Kidney glomerular epithelial cell (primary cell): ENCODE measurements at regions not wholly inside any gene's neighbourhood (a gene's known extent, or its start where the extent isn't known, plus 50 kb on each side); places are given as distances from the start of the nearest gene placed in this dataset.
A peak's percentile ranks its signal among the peaks of the same experiment; 100 is the strongest.
"Not testable (repeated sequence)": the region's sequence is repeated elsewhere in the genome, so short reads cannot be mapped to it uniquely, and the experiment has no call there.

Experiments used
- DNase-seq: peaks from one replicate; lab custom pipeline; 2025; lab: John Stamatoyannopoulos, UW

DNA sequence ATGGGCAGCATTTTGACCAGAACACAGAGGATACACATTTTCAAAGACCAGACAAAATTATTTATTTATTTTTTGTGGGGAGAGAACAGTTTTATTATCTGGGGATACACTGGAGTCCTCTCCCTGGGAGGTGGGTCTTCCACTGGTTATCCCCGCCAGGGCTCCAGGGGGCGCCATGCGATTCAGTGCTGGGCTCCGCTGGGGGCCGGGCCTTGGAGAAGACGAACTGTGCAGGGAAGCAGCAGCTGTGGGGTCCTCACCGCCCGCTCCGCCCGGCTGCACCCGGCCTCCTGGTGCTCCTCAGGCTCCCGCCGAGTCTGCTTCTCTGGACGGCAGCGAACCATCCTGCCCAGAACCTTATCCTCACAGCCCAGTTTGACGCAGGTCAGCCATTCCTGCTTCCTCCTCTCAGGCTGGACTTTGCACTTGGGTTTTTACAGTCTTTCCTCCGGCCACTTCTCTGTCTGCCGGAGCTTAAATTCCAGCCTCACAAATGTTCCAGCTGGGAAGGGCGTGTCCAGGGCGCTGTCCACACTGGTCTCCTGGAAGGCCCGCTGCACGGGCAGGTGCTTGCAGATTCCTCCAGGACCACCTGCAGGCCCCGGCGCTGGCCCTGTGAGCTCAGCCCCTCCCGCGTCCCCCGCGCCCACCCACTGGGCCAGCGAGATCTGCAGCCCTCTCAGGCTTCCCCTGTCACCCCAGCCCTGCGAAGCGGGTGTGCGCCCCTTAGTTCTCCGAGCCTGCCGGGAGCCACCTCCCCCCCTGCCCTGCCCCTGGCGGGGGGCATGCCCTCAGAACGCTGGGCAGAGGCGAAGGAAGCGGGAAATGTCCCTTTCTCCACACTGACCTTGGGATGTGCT, 1830.0 kb upstream of the DEFB115 start:
- no peak for DNase-seq

DNA sequence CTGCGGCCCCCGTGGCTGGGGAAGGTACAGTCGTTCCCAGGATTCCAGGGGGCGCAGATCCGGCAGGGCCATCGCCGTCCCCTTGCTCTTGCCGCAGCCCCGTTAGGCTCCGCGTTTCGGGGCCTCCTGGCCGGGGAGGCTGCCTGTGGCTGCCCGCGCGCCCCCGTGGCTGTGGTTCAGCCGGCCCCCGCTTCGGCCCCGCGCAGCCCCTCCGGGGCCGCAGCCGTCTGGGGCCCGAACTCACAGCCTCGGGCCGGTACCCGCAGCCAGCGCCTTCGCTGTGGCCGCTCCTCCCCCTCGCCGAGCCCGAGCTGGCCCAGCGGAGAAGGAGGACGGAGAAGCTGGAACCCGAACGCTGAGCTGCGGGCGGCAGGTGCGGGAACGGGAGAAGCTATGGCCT, 1826.9 kb upstream of the DEFB115 start:
- no peak for DNase-seq

DNA sequence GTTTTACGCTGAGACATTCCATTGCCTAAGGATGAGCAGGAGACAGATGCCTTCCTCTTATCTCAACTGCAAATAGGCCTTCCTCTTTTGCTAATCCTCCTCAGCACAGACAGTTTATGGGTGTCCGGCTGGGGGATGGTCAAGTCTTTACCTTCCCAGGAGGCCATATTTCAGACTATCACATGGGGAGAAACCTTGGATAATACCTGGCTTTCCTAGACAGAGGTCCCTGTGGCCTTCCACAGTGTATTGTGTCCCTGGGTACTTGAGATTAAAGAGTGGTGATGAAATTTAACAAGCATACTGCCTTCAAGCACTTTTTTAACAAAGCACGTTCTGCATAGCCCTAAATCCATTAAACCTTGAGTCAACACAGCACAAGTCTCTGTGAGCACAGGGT, 1816.7 kb upstream of the DEFB115 start:
- not testable (repeated sequence) for DNase-seq

DNA sequence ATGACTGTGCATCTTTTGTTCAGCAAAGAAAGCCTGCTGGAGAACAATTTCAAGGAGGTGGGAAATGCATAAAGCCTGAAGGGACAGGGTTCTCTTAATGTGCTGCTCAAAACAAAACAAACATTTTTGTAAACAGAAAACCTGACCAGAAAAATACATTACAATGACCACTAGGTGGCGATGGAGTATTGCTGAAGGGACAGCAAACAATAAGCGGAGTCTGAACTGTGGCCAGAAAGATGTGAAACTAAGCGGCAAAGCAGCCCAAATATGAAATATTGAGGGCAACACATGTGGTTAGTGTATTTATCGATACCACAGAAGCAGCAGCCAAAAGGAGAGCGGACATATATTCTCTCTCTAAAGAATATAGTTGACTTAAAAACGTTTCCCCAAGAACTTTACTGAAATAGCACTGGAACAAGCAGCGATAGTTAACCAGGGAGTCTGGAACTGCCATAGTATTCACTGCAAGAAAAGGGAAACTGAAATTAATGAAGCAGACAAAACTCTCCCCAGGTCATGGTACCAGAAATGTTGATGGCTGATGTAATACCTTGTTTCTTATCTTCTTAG, 1814.2 kb upstream of the DEFB115 start:
- peak; percentile 11 for DNase-seq

DNA sequence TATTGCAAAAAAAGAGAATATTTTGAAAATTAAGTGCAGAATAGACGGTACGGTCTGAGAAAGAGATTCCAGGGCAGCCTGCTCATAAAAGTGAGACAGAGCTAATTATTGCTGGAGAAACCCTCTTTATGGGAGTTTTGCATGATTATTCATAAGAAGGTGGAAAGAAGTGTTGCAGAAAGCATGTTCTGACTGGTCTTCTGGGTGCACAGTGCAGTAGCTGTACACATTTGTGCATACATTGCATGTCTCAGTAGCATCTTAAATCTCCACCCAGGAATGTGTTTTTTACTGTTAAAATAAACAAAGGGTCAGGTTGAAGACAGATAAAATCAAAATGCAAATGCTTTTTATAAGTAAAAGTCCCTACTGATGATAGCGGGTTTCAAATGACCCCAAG, 1813.6 kb upstream of the DEFB115 start:
- no peak for DNase-seq

DNA sequence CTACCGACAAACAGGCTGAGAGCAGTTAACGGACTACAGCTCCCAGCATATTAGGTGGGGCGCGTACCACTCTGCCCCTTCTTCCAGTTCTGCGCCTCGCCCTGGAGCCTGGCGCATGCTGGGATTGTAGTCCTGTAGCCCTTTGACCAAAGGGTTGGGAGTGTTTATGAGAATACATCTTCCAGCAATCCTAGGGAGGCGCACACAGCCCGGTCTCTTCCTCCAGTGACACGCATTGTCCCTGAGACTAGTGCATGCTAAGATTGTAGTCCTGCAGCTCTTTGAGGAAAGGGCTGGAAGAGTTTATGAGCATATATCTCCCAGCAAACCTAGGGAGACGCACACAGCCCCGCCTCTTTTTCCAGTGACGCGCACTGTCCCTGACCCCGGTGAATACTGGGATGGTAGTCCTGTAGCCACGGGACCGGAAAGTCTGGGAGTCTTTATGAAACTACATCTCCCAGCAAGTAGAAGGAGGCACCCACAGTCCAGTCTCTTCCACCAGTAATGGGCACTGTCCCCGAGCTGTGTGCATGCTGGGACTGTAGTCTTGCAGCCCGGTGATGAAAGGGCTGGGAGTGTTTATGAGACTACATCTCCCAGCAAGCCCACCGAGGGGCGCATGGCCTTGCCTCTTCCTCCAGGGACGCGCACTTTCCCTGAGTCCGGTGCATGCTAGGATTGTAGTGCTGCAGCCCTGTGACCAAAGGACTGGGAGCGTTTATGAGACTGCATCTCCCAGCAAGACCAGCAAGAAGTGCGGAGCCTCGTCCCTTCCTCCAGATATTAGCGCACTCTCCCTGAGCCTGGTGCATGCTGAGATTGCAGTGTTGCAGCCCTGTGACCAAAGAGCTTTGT, 1812.2 kb upstream of the DEFB115 start:
- DNase-seq, result not testable (repeated sequence)

DNA sequence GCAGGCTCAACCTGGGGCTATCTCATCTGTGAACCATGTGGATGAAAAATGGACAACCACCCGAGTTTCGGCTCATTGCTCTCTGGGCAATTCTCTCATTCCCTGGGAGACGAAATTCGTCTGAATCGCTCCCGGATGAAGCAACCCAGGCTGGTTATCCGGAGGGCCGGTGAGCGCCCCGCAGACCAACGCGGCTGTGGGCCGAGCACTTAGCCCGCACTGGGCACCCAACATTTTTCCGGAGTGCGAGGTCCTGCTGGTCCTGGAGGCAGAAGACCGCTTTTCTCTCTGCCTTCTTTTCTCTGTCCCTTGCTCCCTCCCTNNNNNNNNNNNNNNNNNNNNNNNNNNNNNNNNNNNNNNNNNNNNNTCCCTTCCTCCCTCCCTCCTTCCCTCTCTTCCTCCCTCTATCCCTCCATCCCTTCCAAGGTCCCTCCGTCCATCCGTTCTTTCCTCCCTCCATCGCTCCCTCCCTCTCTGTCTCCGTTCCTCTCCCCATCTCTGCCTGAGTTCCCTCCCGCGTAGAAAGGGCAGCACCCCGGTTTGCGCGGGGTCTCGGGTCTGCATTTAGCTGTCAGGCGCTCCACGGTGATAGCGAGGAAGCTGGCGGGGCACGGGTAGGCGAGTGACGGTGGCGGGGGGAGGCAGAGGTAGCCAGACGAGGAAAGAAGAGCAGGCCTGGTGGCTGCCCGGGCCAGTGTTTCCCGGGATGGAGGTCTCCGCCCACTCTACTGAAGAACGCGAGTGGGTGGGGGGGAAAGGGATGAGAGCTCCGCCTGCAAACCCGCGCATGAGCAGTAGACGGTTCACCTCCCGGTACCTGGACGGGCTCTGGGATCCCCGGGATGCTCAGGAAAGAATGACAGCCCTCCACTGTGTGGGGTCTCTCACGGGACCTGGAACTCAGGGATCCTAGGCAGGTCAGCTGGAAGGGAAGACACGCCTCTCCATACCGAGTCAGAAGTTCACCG, 1809.7 kb upstream of the DEFB115 start:
- DNase-seq, result not testable (repeated sequence)

DNA sequence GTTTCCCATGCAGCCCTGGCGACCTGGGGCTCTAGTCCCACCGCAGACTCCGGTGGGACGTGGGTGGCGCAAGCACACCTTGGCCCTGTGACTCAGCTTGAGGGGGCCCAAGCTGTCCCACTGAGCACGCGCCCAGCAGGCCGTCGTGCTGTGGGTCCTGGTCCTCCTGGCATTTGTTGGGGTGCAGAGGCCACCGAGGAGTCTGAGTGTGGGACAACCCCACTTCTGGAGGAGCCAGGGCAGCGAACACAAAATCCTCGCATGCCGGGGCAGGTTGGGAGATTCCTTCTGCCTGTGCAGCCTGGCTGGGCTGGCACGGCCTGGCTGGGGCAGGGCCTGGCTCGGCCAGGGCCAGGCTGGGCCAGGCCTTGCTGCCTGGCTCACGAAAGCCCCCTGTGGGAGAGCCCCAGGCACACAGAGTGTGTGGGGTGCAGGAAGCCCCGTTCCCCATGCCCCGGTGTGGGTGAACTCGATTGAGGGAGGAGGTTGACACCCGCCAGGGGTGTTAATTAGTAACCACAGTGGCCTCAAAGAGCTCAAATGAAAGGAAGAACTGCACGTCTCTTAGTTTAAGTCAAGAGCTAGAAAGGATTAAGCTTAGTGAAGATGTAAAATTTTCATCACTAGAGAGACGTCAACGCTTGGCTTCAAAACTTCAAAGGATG, 1808.5 kb upstream of the DEFB115 start:
- no peak for DNase-seq

DNA sequence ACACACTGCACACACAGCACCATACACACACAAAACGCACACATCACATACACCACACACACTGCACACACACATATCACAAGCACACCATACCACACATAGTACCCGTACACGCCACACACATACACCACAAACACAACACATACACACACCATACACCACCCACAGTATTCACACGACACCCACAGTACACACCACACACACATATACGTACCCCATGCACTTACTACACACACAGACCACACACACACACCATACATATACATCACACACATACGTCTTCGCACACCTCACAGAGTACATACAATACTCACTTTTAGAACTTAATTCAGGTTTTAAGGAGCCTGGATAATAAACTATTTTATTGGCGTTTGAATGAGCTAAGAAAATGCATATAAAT, 1805.3 kb upstream of the DEFB115 start:
- no peak for DNase-seq

DNA sequence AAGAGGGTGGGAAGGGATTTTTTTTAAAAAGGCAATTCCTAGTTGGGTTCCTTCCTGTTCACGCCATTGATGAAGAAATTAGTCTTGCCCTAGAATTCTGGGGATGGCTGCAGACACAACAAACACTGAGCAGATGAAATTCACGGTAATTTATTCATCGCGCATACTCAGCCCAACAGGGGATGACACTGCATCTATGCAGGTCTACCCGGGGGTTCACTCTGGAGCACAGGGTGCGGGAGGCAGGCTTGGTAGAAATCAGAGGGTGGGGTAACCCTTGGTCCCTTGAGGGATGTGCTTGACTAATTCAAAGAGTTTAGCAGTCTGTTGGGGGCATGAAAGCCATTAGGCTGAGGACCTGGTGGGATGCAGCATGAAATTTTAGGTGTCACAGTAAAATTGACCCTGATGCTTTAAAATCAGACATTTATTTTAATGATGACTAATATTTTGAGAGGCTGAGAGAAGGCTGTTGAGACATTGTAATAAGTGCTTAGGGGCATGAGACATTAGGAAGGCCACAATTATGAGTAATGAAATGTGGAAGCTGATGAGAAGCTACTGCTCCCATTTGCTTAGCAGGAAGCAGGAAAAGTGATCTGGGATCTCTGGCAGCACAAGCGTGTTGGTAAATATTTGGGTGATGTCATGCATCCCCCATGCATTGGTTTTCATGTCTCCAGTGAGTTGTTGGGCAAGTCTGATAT, 1800.3 kb upstream of the DEFB115 start:
- DNase-seq, result not testable (repeated sequence)

DNA sequence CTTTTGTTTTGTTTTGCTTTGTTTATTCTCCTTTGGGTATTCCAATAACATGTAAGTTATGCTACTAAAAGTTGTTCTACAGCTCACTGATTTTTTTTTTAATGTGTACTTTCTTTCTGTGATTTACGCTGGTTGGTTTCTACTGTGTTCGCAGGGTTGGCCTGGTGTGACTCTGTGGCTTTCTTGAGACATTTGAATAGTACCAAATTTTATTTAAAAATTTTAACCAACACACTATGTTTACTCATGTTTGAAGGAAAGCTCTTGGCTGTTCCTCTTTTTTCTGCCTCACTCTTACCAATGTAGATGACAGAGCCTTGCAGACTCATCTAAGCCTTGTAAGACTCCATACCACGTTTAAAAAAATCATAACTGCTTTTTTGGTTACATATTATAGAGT, 1784.9 kb upstream of the DEFB115 start:
- DNase-seq, result no peak

DNA sequence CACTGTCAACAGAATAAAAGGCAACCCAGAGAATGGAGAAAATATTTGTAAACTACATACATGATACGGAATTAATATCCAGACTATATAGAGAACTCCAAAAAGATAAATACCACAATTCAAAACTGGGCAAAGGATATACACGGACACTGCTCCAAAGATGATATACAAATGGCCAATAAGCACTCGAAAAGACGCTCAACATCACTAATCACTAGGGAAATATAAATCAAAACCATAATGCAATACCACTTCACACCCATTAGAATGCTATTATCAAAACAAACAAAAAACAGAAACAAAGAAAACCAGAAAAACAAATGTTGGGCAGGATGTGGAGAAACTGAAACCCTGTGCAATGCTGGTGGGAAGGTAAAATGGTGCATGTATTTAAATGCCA, 1764.6 kb upstream of the DEFB115 start:
- not testable (repeated sequence) for DNase-seq

DNA sequence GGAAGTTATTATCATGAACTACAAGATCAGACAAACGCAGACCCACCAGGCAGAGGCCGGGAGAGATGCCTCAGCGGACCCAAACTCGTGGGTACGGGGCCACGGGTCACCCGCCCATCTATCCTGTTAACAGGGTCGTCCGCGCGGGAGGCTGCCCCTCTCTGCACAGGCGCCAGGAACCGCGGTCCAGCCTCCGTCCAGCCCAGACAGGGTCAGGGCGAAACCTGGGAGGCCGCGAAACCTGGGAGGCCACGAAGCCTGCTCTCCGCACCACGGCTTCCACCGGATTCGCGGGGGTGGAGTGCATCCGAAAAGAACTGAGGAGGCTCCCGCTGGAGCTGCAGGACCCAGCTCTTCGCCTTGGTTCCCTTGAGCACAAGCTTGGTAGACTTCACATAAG, 1760.7 kb upstream of the DEFB115 start:
- not testable (repeated sequence) for DNase-seq

DNA sequence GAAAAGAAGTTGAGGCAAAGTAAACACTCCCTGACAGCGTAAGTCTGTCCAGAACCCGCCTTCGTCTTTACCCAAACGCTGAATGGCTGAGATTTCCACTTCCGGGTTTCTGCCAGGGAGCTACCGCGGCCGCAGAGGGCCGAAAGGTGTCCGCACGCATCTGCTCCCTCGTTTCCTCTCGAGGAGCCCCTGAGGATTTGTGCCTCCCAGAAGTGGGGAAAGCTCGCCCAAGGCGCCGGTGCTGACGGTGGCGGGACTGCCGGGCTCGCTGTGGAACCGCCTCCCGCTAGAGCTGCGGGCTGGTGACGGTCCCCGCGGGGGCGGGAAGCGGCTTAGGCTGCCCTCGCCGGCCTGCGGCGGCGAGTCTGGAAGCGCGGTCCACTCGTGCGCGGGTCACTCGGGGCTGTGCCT, 1760.2 kb upstream of the DEFB115 start:
- no peak for DNase-seq

DNA sequence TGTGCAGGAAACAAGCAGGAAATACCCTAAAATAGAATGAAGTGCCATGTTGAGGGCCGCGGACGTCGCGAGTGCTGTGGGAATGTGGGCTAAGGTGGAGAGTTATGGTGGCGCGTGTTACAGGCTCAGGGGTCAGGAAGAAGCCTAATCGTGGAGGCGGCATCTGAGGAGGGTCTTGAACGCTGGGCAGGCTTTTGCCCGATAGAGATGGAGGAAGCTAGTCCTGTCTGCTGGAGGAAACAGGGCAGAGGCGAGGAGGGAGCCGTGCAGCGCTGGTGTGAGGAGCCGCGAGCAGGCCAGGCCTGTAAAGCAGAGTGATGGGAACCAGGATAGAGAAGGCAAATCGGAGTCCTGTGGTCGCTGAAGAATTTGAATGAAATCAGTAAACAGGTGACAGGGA, 1759.8 kb upstream of the DEFB115 start:
- not testable (repeated sequence) for DNase-seq

DNA sequence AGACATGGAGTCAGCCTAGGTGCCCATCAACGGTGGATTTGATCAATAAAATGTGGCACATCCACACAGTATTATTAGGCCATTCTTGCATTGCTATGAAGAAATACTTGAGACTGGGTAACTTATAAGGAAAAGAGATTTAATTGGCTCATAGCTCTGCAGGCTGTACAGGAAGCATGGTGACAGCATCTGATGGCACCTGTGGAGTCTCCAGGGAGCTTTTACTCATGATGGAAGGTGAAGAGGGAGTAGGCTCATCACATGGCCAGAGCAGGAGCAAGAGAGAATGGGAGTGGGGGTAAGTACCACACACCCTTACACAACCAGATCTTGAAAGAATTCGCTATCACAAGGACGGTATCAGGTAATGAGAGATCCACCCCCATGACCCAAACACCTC, 1756.7 kb upstream of the DEFB115 start:
- DNase-seq, result not testable (repeated sequence)

DNA sequence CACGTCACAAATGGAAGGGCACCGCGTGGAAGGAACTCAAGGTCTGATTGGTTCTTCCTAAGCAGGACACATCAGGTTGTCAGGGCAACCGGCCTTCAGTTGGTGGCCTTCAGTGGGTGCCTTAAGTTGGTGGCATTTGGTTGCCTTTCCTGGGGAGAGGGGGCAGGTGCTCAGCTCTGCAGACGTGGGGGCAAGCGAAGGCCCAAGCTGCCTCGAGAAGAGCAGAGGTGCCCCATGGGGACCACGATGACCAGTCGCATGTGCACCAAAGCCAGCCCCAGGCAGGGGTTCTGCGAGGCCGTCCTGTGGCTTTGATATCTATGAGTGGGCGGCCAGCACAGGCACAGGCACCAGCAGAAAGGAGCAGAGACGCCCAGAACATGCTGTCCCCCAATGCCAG, 1742.8 kb upstream of the DEFB115 start:
- not testable (repeated sequence) for DNase-seq

DNA sequence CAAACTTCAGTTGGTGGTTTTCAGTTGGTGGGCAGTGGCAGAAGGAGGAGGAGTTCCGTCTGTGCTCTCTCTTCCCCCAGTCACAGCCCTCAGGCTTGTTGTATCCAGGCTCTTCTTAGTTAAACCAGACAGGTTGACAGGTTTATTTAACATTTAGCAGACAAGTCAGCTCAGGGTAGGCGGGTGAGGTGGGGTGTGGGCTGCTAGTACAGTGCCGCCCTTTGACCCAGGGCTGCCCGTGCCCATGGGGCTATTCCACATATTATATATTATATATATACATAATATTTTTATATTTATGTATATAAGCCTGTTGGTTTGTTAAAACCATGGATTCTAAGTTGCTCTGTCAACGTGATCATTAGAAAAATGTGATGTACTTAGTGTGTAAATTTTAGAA, 1740.6 kb upstream of the DEFB115 start:
- not testable (repeated sequence) for DNase-seq

DNA sequence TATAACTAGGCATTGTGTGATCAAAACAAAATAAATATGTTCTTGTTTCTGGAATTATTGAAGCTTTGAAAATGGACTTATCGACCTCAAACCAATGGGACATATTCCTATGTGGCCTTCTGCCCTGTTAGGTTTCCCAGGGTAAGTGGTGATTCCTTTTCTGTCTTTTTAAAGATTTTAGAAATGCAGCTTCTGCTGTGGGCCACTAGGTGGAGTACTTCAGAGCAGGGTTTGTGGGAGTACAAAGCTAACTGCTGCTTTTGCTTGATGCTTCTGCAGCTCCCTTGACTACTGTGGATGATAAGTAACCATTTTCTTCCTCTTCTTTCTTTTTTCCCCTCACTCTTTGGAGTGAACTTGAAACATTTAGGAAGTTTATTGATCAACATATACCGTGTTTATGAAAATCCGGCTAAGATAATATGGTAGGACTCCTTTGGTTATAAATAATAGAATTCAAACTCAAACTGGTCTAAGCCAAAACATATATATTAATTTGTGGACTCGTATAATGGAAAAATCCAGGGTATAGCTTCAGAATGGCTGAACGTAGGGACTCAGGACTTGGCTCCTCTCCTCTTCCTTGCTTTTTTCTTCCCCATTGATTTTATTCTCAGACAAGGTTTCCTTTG, 1737.7 kb upstream of the DEFB115 start:
- not testable (repeated sequence) for DNase-seq
